GM12892 (cell line): ENCODE measurements at regions not wholly inside any gene's neighbourhood (a gene's known extent, or its start where the extent isn't known, plus 50 kb on each side); places are given as distances from the start of the nearest gene placed in this dataset.

Experiments
- POLR2A ChIP-seq: IDR thresholded peaks from 2 replicates; pipeline ENCODE4 v1.6.1; 2011; ENCODE audit warnings: low read depth, low read length, control low read depth
- POLR2AphosphoS5 ChIP-seq: IDR thresholded peaks from 2 replicates; pipeline ENCODE4 v1.6.1; 2011; ENCODE audit warnings: low read depth, low read length, control low read depth

- TF ChIP-seq POLR2AphosphoS5 (no peak), POLR2A (no peak)
These were observed 995.4 kb upstream of the WWC1 start for GRCh38 chr5:167296066-167296465.
